Adrenal gland (tissue), 9 donors: ENCODE measurements at regions not wholly inside any gene's neighbourhood (a gene's known extent, or its start where the extent isn't known, plus 50 kb on each side); places are given as distances from the start of the nearest gene placed in this dataset.

Source experiments
- DNase-seq, 7 donors: peaks; one replicate each; pipeline ENCODE4 v3.0.0-alpha.2; 2019 to 2020
- H3K27ac ChIP-seq, 5 donors: fragments of 200-600 bp; sonication (generic) in 4 of 5; 1 replicate in 3 of 5; 2 replicates in 2 of 5; pipeline versions ENCODE4 v1.5.1 to v1.8.0; 2016 to 2020; ENCODE audit warnings: mild to moderate bottlenecking in 1 of 5
- H3K27me3 ChIP-seq: fragments of 200-600 bp; 2 replicates; pipeline ENCODE4 v1.8.0; 2021
- H3K36me3 ChIP-seq, 2 donors: fragments of 200-600 bp; replicated peaks in 1 of 2; 1 replicate in 1 of 2; 2 replicates in 1 of 2; pipeline versions ENCODE4 v1.5.1 to v1.8.0; 2018 to 2022
- H3K4me1 ChIP-seq, 2 donors: fragments of 200-600 bp; replicated peaks in 1 of 2; 1 replicate in 1 of 2; 2 replicates in 1 of 2; pipeline versions ENCODE4 v1.5.1 to v1.8.0; 2018 to 2021
- H3K4me3 ChIP-seq, 4 donors: fragments of 200-600 bp; sonication (generic) in 3 of 4; one replicate each; pipeline ENCODE4 v1.5.1; 2016 to 2018
- H3K9me3 ChIP-seq, 3 donors: fragments of 200-600 bp; sonication (generic) in 1 of 3; replicated peaks in 1 of 3; 1 replicate in 2 of 3; 2 replicates in 1 of 3; pipeline versions ENCODE4 v1.5.1 to v1.8.0; 2016 to 2021
- CTCF ChIP-seq, 6 experiments: fragments of 450-650 bp in 4 of 6; fragments of 200-600 bp in 2 of 6; sonication (generic) in 1 of 6; IDR thresholded peaks; 1 replicate in 5 of 6; 2 replicates in 1 of 6; pipeline versions ENCODE4 v1.5.1 to v1.8.0; 2016 to 2021; ENCODE audit warnings: antibody characterized with exemption in 6 of 6, mild to moderate bottlenecking in 2 of 6, moderate library complexity in 1 of 6
- POLR2A ChIP-seq, 2 donors: fragments of 450-650 bp; IDR thresholded peaks; one replicate each; pipeline ENCODE4 v1.6.1; 2017; ENCODE audit warnings: antibody characterized with exemption in 2 of 2, mild to moderate bottlenecking in 2 of 2, moderate library complexity in 1 of 2
- WGBS, 4 donors: extraction: QIAGEN DNeasy Blood & Tissue Kit in 2 of 4; methylation state at CpG; one replicate each; pipeline versions ENCODE4 v1.1.5 to v1.1.7; 2013 to 2017; 5-methylcytosine and 5-hydroxymethylcytosine counted together
- intact Hi-C, 2 donors: fragments of 100-400 bp; cut with DNase I; formaldehyde crosslinking; loops; one replicate each; pipeline versions ENCODE4 v1.14.1 to v1.15.0; 2022 to 2023
- donor health status: healthy with polysubstance abuse.
- donor health status: Bipolar disorder and iron deficiency.
- donor health status: DM: yes; HTN: yes; CAD: no.
- donor health status: DM: no; HTN: no; CAD: no.
- donor health status: DM: no; HTN: no; CAD: no.

GRCh38 chr10:109159351-109159750, 764.0 kb downstream of the XPNPEP1 start:
- Histone ChIP-seq H3K36me3 (no peaks in the 10 kb centered on the region), H3K4me1 (no peaks in the 10 kb centered on the region), H3K4me3 (no peak overlapping the region), H3K9me3 (no peaks in the 10 kb centered on the region), H3K27ac (no peak overlapping the region), H3K27me3 (no peaks in the 10 kb centered on the region)
- 62 to 77% (median 72%) methylated on average over 4 of the region's 4 CpGs for WGBS, 4 donors
- DNase-seq: no peak
- intact Hi-C loops: no loop called here
- TF ChIP-seq POLR2A (IDR thresholded peaks at IDR 0.05): no peak
- no peak for TF ChIP-seq CTCF (IDR thresholded peaks at IDR 0.05)

- Histone ChIP-seq H3K4me3 (no peak overlapping the region), H3K27me3 (no peaks in the 10 kb centered on the region), H3K36me3 (no peaks in the 10 kb centered on the region), H3K9me3 (no peaks in the 10 kb centered on the region), H3K4me1 (no peaks in the 10 kb centered on the region), H3K27ac (no peak overlapping the region)
- DNase-seq: no peak
- TF ChIP-seq POLR2A (IDR thresholded peaks at IDR 0.05) (no peak), CTCF (IDR thresholded peaks at IDR 0.05) (no peak)
- intact Hi-C loops: no loop called here
- 78 to 82% (median 80%) methylated on average over 3 of the region's 3 CpGs for WGBS, 4 donors
These were observed 766.9 kb downstream of the XPNPEP1 start for GRCh38 chr10:109156396-109156795.

- DNase-seq: no peak
- Histone ChIP-seq H3K9me3 (no peaks in the 10 kb centered on the region), H3K36me3 (no peaks in the 10 kb centered on the region), H3K27ac (no peak overlapping the region), H3K27me3 (no peaks in the 10 kb centered on the region), H3K4me1 (no peaks in the 10 kb centered on the region), H3K4me3 (no peak overlapping the region)
- intact Hi-C loops: no loop called here
- no peak for TF ChIP-seq POLR2A (IDR thresholded peaks at IDR 0.05)
- no peak for TF ChIP-seq CTCF (IDR thresholded peaks at IDR 0.05)
These were observed 773.5 kb downstream of the XPNPEP1 start for GRCh38 chr10:109149666-109150350.

GRCh38 chr10:109127363-109127762, 795.9 kb downstream of the XPNPEP1 start:
- no peaks in the 10 kb centered on the region for H3K4me1 ChIP-seq
- H3K36me3 ChIP-seq: no peaks in the 10 kb centered on the region
- DNase-seq: no peak
- H3K9me3 ChIP-seq: no peaks in the 10 kb centered on the region
- WGBS, 4 donors: 59 to 75% (median 65%) methylated on average over 1 of the region's 1 CpG
- TF ChIP-seq POLR2A (IDR thresholded peaks at IDR 0.05) (no peak), CTCF (IDR thresholded peaks at IDR 0.05) (no peak)
- no peak overlapping the region for H3K27ac ChIP-seq
- intact Hi-C loops: no loop called here
- H3K27me3 ChIP-seq: no peaks in the 10 kb centered on the region
- H3K4me3 ChIP-seq: no peak overlapping the region
